CD4-positive, alpha-beta memory T cell (primary cell): ENCODE measurements at regions not wholly inside any gene's neighbourhood (a gene's known extent, or its start where the extent isn't known, plus 50 kb on each side); places are given as distances from the start of the nearest gene placed in this dataset.

Experiments
- CTCF ChIA-PET: fragments of 350-600 bp; sonication (Branson Sonifier 250); formaldehyde crosslinking; loops from one replicate; lab custom pipeline; 2021; ENCODE audit warnings: inconsistent platforms; ENCODE audit not compliant: partially characterized antibody; lab: Charles Lee
- POLR2A ChIA-PET: fragments of 350-600 bp; sonication (Branson Sonifier 250); formaldehyde crosslinking; loops from one replicate; lab custom pipeline; 2021; ENCODE audit not compliant: partially characterized antibody; lab: Charles Lee
- DNase-seq, 5 donors: peaks; one replicate each; pipeline versions ENCODE4 v3.0.0 to v3.0.0-alpha.2; 2020 to 2022; ENCODE audit warnings: mixed read lengths in 1 of 5
- H3K27ac ChIP-seq: one replicate; pipeline ENCODE4 v1.7.0; 2013; ENCODE audit warnings: low read depth, low read length
- H3K27me3 ChIP-seq: 2 replicates; pipeline ENCODE4 v1.7.0; 2013; ENCODE audit warnings: mild to moderate bottlenecking, low read length, moderate library complexity; ENCODE audit not compliant: insufficient read depth
- H3K36me3 ChIP-seq: 2 replicates; pipeline ENCODE4 v1.7.0; 2013; ENCODE audit warnings: mild to moderate bottlenecking, low read length, moderate library complexity; ENCODE audit not compliant: insufficient read depth
- H3K4me1 ChIP-seq: 2 replicates; pipeline ENCODE4 v1.7.0; 2013; ENCODE audit warnings: mild to moderate bottlenecking, low read length, moderate library complexity; ENCODE audit not compliant: insufficient read depth
- H3K4me3 ChIP-seq, 2 donors: one replicate each; pipeline ENCODE4 v1.7.0; 2013; ENCODE audit warnings: low read length in 2 of 2, mild to moderate bottlenecking in 1 of 2
- H3K9me3 ChIP-seq, 2 donors: one replicate each; pipeline ENCODE4 v1.7.0; 2013; ENCODE audit warnings: low read length in 2 of 2, control low read depth in 1 of 2; ENCODE audit not compliant: control insufficient read depth in 1 of 2
- H3K27ac Mint-ChIP-seq, 7 donors: one replicate each; pipeline ENCODE4 v1.8.0; 2020 to 2021; ENCODE audit warnings: mixed read lengths in 7 of 7, mild to moderate bottlenecking in 6 of 7, inconsistent platforms in 3 of 7, moderate library complexity in 3 of 7
- H3K27me3 Mint-ChIP-seq, 2 donors: one replicate each; pipeline ENCODE4 v1.8.0; 2020 to 2021; ENCODE audit warnings: mixed read lengths in 2 of 2
- H3K36me3 Mint-ChIP-seq, 2 donors: one replicate each; pipeline ENCODE4 v1.8.0; 2020 to 2021; ENCODE audit warnings: mixed read lengths in 2 of 2, inconsistent platforms in 1 of 2, mild to moderate bottlenecking in 1 of 2
- H3K4me1 Mint-ChIP-seq, 4 donors: one replicate each; pipeline ENCODE4 v1.8.0; 2020 to 2021; ENCODE audit warnings: mixed read lengths in 4 of 4, mild to moderate bottlenecking in 1 of 4
- H3K4me3 Mint-ChIP-seq, 8 donors: one replicate each; pipeline ENCODE4 v1.8.0; 2020 to 2021; ENCODE audit warnings: mixed read lengths in 8 of 8, mild to moderate bottlenecking in 7 of 8, moderate library complexity in 6 of 8, inconsistent platforms in 3 of 8
- H3K9me3 Mint-ChIP-seq, 8 donors: one replicate each; pipeline ENCODE4 v1.8.0; 2020 to 2021; ENCODE audit warnings: mixed read lengths in 8 of 8, mild to moderate bottlenecking in 5 of 8, inconsistent platforms in 3 of 8, moderate library complexity in 1 of 8
- intact Hi-C: fragments of 100-400 bp; cut with micrococcal nuclease; formaldehyde crosslinking; loops from one replicate; pipeline ENCODE4 v1.15.1; 2023

DNA sequence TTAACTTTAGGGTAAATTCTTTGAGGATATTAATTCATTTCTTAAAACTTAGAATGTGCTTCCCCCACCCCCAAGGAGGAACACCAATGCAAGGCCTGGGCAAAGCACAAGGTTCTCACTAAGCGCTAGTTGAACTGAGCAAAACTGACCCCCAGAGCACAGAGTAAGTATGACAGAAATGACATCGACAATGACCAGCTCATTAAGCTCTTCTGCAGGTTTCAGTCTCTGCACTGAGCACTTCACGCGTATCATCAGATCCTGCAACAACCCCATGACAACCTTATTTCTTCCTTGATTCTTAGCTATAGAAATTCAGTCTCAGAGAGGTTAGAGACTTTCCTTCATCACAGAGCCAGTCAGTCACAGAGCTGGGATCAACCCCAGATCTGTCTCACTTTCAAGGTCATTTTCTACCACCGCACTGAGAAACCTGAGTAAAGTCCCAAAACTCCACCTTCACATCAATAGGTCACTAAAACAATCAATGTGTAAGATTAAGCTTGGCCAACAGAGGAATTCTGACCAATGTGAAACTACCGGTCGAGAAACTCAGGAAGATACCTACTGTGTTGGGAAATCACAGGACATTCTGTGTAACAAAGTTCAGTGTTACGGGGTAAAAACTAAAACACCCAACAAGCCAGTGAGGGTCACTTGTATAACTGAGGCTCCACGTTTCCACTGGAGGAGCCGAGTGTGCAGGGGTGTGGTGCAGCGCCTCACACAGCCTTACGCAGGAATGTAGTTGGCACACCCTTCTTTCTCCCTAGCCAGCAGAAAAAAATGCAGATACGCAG lies 129.0 kb upstream of the FOXQ1 start:
- DNase-seq: no peak
- Histone ChIP-seq H3K27ac (no peak overlapping the region), H3K9me3 (no peaks in the 10 kb centered on the region), H3K36me3 (no peaks in the 10 kb centered on the region), H3K4me1 (no peaks in the 10 kb centered on the region), H3K4me3 (no peak overlapping the region), H3K27me3 (no peaks in the 10 kb centered on the region)
- ChIA-PET CTCF (no interaction called here), POLR2A (no interaction called here)
- no peaks in the 10 kb centered on the region for H3K36me3 Mint-ChIP-seq
- intact Hi-C loops: no loop called here
- H3K9me3 Mint-ChIP-seq: no peaks in the 10 kb centered on the region
- no peaks in the 10 kb centered on the region for H3K4me1 Mint-ChIP-seq
- peaks cover 3% of the 10 kb centered on the region in 2 donors for H3K27me3 Mint-ChIP-seq
- no peak overlapping the region for H3K4me3 Mint-ChIP-seq
- no peak overlapping the region for H3K27ac Mint-ChIP-seq

DNA sequence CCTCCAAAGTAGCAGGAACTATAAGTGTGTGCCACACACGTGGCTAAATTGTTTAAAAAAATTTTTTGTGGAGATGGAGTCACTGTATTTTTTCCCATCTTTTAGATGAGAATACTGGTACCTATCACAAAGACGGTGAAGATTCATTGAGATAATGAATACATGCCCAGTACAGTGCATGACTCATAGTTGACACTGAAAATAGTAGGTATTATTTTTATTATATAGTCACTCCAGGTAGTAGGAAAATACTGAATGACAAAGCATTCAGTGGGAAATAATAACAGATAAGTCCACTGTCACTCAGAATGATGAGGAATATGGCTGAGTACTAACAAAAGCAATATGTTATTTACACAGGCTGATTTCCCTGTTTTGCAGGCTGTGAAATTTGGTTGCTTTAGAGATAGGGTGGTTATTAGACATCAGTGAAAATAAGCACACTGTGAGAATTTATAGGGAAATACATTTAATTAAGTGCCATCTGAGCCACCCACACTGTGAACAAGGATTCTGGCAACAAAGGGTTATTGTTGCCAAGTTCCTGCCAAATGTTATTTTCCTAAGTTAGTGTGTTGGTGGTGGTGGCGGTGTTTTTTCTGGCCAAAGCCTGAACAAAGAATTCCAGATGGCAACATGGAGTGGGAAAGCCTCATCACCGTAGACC lies 129.8 kb upstream of the FOXQ1 start:
- no peaks in the 10 kb centered on the region for H3K4me1 Mint-ChIP-seq

DNA sequence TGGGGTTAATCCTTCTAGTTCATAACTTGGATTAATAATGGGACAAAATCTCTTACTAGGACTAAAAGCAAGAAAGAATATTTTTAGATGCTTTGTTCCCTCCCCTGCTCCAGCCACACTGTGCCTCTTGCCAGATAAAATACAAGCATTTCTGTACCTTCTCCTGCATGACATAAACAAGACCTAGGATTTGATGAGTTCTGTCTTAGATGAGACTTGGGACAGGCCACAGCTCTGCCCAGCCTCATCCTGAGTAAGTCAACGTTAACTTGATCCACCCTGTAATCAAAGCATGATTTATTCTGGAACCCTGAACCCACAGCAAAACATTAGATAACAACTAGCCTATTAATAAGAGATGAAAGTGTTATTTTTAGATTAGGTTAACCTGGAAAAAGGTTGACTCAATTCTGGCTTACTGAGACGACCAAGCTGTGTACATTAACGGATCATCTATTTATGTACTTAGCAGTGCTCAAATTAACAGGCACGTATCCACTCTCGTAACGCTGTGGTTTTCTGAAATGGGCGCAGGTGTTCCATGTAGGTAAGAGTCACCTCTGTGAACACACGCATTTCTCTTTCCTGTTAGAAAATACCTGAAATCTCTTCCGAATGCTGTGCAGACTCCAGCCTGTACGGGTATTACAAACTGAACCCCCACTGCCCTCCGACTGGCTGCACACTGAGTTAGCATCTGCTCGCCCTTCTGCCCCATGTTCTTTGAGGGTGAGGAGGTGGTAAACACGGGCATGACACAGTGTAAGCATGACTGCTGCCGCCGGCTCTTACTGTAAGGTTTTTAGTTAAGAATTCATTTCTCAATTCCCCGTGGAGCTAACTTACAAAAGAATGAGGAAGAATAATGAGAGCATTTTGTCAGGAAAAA lies 132.1 kb upstream of the FOXQ1 start:
- Histone ChIP-seq H3K36me3 (no peaks in the 10 kb centered on the region), H3K4me3 (no peak overlapping the region), H3K9me3 (no peaks in the 10 kb centered on the region), H3K27me3 (no peaks in the 10 kb centered on the region), H3K27ac (no peak overlapping the region), H3K4me1 (no peaks in the 10 kb centered on the region)
- ChIA-PET POLR2A (no interaction called here), CTCF (no interaction called here)
- intact Hi-C loops: no loop called here
- no peaks in the 10 kb centered on the region for H3K36me3 Mint-ChIP-seq
- no peak overlapping the region for H3K27ac Mint-ChIP-seq
- no peak overlapping the region for H3K4me3 Mint-ChIP-seq
- peaks cover 5 to 14% of the 10 kb centered on the region in 2 donors for H3K27me3 Mint-ChIP-seq
- no peak for DNase-seq
- peaks cover 0 to 1% (median 0%) of the 10 kb centered on the region in 4 donors for H3K4me1 Mint-ChIP-seq
- H3K9me3 Mint-ChIP-seq: no peaks in the 10 kb centered on the region

More for the DNA sequence above, 129.8 kb upstream of the FOXQ1 start:
- no peaks in the 10 kb centered on the region for H3K36me3 Mint-ChIP-seq
- no peak for DNase-seq
- Histone ChIP-seq H3K27ac (no peak overlapping the region), H3K4me3 (no peak overlapping the region), H3K27me3 (no peaks in the 10 kb centered on the region), H3K36me3 (no peaks in the 10 kb centered on the region), H3K4me1 (no peaks in the 10 kb centered on the region), H3K9me3 (no peaks in the 10 kb centered on the region)
- POLR2A ChIA-PET: no interaction called here
- intact Hi-C loops: no loop called here
- peaks cover 3 to 7% of the 10 kb centered on the region in 2 donors for H3K27me3 Mint-ChIP-seq
- CTCF ChIA-PET: no interaction called here
- H3K27ac Mint-ChIP-seq: no peak overlapping the region
- H3K4me3 Mint-ChIP-seq: no peak overlapping the region
- H3K9me3 Mint-ChIP-seq: no peaks in the 10 kb centered on the region

GRCh38 chr6:1178590-1178989 lies 133.3 kb upstream of the FOXQ1 start:
- Mint-ChIP-seq H3K4me3 (no peak overlapping the region), H3K27ac (no peak overlapping the region), H3K4me1 (peaks cover 0 to 1% (median 0%) of the 10 kb centered on the region in 4 donors), H3K27me3 (peaks cover 5 to 16% of the 10 kb centered on the region in 2 donors), H3K36me3 (no peaks in the 10 kb centered on the region), H3K9me3 (peaks cover 0 to 6% (median 0%) of the 10 kb centered on the region in 8 donors)
- H3K9me3 ChIP-seq: no peaks in the 10 kb centered on the region
- intact Hi-C loops: no loop called here
- ChIA-PET POLR2A (no interaction called here), CTCF (no interaction called here)
- H3K27me3 ChIP-seq: no peaks in the 10 kb centered on the region
- H3K4me1 ChIP-seq: no peaks in the 10 kb centered on the region
- no peaks in the 10 kb centered on the region for H3K36me3 ChIP-seq
- H3K27ac ChIP-seq: no peak overlapping the region
- no peak for DNase-seq
- no peak overlapping the region for H3K4me3 ChIP-seq

DNA sequence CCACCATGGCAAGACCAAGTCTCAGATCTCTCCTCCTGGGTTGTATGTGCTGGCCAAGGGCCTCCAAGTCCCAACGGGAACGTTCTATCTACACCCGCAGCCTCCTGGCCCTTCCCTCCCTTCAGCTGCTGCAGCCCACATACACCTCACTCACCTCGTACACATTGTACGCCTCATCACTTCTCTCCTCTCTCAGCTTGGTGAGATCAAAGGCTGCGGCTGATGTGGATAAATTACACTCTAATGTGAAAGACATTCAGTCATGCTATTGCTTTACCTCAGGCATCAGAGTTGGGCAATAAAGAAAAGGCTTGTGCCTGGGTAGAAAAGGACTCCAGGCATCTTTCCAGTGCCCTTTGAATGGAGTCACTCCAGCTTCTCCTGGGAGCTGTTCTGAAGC lies 135.3 kb upstream of the FOXQ1 start:
- DNase-seq: no peak
- POLR2A ChIA-PET: no interaction called here
- H3K9me3 Mint-ChIP-seq: peaks cover 0 to 6% (median under 1%) of the 10 kb centered on the region in 8 donors
- H3K4me3 Mint-ChIP-seq: no peak overlapping the region
- no peak overlapping the region for H3K27ac ChIP-seq
- H3K36me3 Mint-ChIP-seq: no peaks in the 10 kb centered on the region
- H3K27me3 ChIP-seq: no peaks in the 10 kb centered on the region
- intact Hi-C loops: no loop called here
- CTCF ChIA-PET: no interaction called here
- peak overlapping the region in 1 of 7 donors; percentile 19 for H3K27ac Mint-ChIP-seq
- H3K36me3 ChIP-seq: no peaks in the 10 kb centered on the region
- H3K27me3 Mint-ChIP-seq: peaks cover 5 to 16% of the 10 kb centered on the region in 2 donors
- H3K4me3 ChIP-seq: no peak overlapping the region
- no peaks in the 10 kb centered on the region for H3K9me3 ChIP-seq
- H3K4me1 ChIP-seq: no peaks in the 10 kb centered on the region
- H3K4me1 Mint-ChIP-seq: peaks cover 0 to 1% (median 0%) of the 10 kb centered on the region in 4 donors

DNA sequence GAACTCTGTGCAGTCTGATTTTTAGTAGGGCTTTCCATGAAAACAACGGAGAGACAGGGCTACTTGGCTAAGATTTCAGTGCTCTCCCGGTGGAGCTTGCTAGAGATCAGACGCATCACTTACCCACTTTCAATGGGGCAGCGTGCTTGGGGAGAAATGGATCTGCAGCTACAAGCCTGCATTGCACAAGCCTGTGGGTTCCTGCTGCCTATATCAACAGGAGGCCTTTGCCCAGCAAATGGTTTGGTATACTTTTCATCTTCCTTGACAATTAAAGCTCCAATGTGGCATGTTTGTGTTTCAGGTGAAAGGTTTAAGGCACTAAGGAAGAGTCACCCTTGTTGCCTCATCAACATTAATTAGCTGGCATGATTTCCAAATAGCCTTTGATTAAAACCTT lies 136.0 kb upstream of the FOXQ1 start:
- POLR2A ChIA-PET: no interaction called here
- H3K4me3 Mint-ChIP-seq: no peak overlapping the region

GRCh38 chr6:1170794-1171193 lies 141.1 kb upstream of the FOXQ1 start:
- Histone ChIP-seq H3K4me3 (no peak overlapping the region), H3K27me3 (no peaks in the 10 kb centered on the region), H3K36me3 (no peaks in the 10 kb centered on the region), H3K4me1 (no peaks in the 10 kb centered on the region), H3K9me3 (no peaks in the 10 kb centered on the region), H3K27ac (no peak overlapping the region)
- Mint-ChIP-seq H3K27me3 (peaks cover 8 to 11% of the 10 kb centered on the region in 2 donors), H3K27ac (no peak overlapping the region), H3K36me3 (no peaks in the 10 kb centered on the region), H3K9me3 (peaks cover 0 to 6% (median under 1%) of the 10 kb centered on the region in 8 donors), H3K4me1 (no peaks in the 10 kb centered on the region), H3K4me3 (no peak overlapping the region)
- no peak for DNase-seq
- POLR2A ChIA-PET: no interaction called here
- intact Hi-C loops: no loop called here
- CTCF ChIA-PET: no interaction called here

More for the DNA sequence above, 136.0 kb upstream of the FOXQ1 start:
- no peak overlapping the region for H3K27ac ChIP-seq
- no peaks in the 10 kb centered on the region for H3K9me3 ChIP-seq
- CTCF ChIA-PET: no interaction called here
- Mint-ChIP-seq H3K36me3 (no peaks in the 10 kb centered on the region), H3K27ac (no peak overlapping the region), H3K9me3 (peaks cover 0 to 6% (median under 1%) of the 10 kb centered on the region in 8 donors), H3K4me1 (peaks cover 0 to 1% (median 0%) of the 10 kb centered on the region in 4 donors), H3K27me3 (peaks cover 2 to 16% of the 10 kb centered on the region in 2 donors)
- no peaks in the 10 kb centered on the region for H3K36me3 ChIP-seq
- H3K27me3 ChIP-seq: no peaks in the 10 kb centered on the region
- intact Hi-C loops: no loop called here
- no peaks in the 10 kb centered on the region for H3K4me1 ChIP-seq
- no peak for DNase-seq
- H3K4me3 ChIP-seq: no peak overlapping the region
